ENCODE measurements at regions not wholly inside any gene's neighbourhood (a gene's known extent, or its start where the extent isn't known, plus 50 kb on each side); places are given as distances from the start of the nearest gene placed in this dataset.
A peak's percentile ranks its signal among the peaks of the same experiment; 100 is the strongest.

GRCh38 chr1:234536741-234537140 lies 57.8 kb upstream of the TARBP1 start:
- no peak for DNase-seq (ENCODE audit: low spot score)

DNA sequence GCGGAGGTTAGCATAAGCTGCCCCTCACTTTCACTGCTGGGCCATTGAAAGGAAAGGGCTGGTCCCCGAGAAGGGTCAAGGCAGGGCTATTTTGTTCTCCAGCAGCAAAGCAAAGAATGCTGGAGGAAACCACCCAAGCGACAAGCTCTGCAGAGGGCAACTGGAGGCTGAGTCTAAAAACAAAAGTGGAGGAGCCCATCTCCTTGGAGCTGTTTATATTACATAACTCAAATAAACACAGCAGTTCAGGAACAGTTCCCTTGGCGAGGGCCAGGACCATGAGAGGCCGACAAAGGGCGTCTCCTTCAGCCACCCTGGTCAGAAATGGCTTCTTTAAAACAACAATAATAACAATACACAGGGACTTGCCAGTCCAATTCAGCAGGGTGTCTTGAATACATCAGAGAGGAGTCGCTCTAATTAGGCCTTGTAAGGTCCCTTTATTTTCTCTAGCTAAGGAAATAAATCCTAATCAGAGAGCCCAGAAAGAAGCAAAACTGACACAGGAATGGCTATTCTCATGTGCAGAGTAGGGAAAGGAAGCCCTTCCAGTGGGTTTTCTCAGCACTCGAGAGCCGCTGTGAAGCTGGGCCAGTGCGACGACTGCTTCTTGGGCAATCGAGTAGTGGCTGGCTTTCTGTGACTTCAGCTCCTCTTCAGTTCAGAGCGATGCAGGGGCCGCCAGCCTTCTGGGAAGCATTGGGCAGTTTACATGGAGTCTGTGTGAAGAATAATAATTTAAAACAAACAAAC lies 57.0 kb upstream of the TARBP1 start:
- DNase-seq (ENCODE audit: low spot score): no peak

DNA sequence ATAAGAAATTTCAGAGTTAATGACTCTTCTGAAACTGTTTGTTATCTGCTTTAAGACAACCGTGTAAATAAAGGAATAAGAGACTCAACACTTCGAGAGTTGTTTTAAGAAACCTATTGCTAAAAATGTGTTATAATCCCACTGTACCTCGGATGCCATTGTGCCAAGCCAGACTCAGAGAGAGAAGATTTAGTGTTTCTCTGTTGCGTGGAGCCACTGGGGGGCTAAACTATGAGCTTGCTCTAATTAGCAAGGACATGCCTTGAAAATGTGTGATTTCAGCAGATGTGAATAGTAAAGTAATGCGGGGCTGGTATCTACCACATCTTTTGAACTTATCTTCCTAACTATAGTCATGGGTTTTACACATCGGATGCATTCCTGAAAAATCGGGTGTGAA lies 56.2 kb upstream of the TARBP1 start:
- DNase-seq (ENCODE audit: low spot score): no peak

- DNase-seq (ENCODE audit: low spot score): no peak
These were observed 55.2 kb upstream of the TARBP1 start for GRCh38 chr1:234533975-234534876.

DNA sequence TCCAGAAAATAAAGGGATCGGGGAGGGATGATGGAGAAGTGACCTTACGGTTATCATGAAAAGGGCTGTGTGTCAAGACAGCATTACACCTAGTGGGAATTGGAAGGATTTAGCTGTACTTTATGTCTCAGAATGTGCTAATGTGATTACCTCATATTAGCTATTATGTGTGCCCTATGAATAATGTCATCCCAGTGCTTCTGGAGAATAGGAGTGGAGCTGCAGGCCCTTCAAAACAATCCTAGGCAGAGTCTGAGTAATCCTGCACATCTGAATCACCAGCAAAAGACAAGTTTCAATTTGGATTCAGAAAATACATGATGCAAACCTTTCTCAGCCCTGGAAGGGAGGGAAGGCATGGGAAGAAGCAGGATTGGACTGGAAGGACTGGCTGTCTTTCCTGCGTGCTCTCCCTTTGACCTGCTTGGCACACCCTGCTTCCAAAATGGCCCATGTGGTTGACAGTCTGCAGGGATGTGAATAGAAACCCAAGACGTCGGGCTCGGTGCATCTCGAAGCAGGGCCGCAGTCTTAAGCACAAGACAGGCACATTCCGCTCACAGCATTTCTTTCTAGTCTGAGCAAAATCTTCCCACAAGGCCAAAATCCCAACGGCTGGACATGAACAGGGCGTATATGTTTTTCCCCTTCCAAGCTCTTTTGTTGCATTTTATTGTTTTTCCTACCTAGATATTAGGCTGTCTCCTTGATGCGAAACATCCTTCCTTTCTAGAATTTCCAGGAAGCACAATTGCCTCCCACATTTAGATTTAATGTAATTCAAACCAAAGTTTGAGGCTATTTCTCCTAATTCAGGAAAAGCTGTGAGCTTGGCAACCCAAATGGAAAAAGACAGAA lies 54.3 kb upstream of the TARBP1 start:
- DNase-seq (ENCODE audit: low spot score): no peak

DNA sequence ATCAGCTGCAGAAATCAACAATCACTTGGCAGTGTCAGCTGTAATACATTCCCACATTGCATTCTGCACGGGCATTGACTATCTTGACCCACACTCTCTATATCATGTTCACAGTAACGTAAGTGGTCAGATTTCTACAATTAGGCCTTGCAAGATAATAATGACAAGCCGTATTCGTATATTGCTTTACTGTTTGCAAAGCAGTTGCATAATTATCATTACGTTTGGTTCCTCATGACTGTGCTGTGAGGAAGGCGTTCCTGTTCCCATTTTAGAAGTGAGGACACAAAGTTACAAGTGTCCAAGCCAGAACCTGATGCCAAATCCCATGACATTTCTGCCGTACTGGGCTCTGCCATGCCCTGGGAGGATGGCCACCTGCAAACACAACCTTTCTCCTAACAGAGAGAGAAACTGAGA lies 53.5 kb upstream of the TARBP1 start:
- no peak for DNase-seq (ENCODE audit: low spot score)

- peak; percentile 47 for DNase-seq (ENCODE audit: low spot score)
These were observed 52.2 kb upstream of the TARBP1 start for GRCh38 chr1:234531151-234531635.

- no peak for DNase-seq (ENCODE audit: low spot score)
These were observed 51.7 kb upstream of the TARBP1 start for GRCh38 chr1:234530672-234531071.

GRCh38 chr1:234529950-234530237 lies 50.9 kb upstream of the TARBP1 start:
- no peak for DNase-seq (ENCODE audit: low spot score)

DNA sequence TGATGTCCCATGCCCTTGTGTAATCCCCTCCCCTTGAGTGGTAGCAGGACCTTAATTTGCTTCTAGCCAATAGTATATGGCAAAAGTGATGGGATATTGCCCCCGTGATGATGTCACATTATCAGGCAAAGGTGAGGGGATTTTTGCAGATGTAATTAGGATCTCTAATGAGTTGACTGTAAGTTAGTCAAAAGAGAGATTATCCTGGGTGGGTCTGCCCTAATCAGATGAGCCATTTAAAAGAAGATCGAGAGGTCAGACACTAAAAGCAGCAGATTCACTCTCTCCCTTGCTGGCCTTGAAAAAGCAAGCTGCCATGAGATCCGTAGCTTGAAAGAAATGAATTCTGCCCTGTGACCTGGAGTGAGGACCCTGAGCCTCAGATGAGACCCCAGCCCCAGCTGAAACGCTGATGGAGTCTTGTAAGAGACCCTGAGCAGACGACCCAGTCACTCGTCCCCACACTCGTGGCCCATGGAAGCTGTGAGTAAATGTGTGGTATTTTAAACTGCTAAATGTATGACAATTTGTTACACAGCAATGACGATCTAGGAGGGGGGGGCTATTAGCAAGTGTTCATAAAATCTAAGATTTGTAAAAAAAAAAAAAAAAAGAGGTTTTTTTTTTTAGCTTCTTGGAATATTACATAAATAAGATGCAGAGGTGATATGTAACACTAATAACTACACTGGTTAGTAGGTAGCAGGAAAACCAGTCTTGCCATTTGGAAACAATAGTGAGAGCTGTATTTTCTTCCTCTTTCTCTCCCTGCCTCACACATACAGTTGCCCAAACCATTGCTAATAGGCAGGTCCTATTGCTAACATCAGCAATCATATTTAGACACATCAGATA lies 50.3 kb upstream of the TARBP1 start:
- DNase-seq (ENCODE audit: low spot score): no peak

All from SK-N-DZ (cell line).